ENCODE measurements at regions not wholly inside any gene's neighbourhood (a gene's known extent, or its start where the extent isn't known, plus 50 kb on each side); places are given as distances from the start of the nearest gene placed in this dataset.

GRCh38 chrX:40485973-40486372 is 94.8 kb upstream of the ATP6AP2 start:
- TF ChIP-seq CTCF (IDR thresholded peaks at IDR 0.05) (no peak), POLR2A (IDR thresholded peaks at IDR 0.05) (no peak), POLR2AphosphoS5 (IDR thresholded peaks at IDR 0.05) (no peak)
